ENCODE measurements at regions not wholly inside any gene's neighbourhood (a gene's known extent, or its start where the extent isn't known, plus 50 kb on each side); places are given as distances from the start of the nearest gene placed in this dataset.

- Histone ChIP-seq H3K9ac (ENCODE audit: insufficient read depth, low read length) (no peak overlapping the region), H3K27ac (ENCODE audit: insufficient read depth, low read length) (no peak overlapping the region), H2AFZ (ENCODE audit: low read length) (no peak overlapping the region), H3K4me2 (ENCODE audit: extremely low read depth, insufficient read depth, low read length) (no peak overlapping the region), H3K27me3 (ENCODE audit: control insufficient read depth, insufficient read depth, low read length) (no peaks in the 10 kb centered on the region), H4K20me1 (ENCODE audit: control insufficient read depth, extremely low read depth, insufficient read depth, low read length) (no peaks in the 10 kb centered on the region), H3K4me1 (ENCODE audit: control insufficient read depth, extremely low read depth, insufficient read depth, low read length) (peaks cover 12% of the 10 kb centered on the region), H3K9me3 (ENCODE audit: control insufficient read depth, insufficient read depth, low read depth, low read length) (no peaks in the 10 kb centered on the region), H3K36me3 (ENCODE audit: control insufficient read depth, insufficient read depth, low read length) (no peaks in the 10 kb centered on the region), H3K79me2 (ENCODE audit: control insufficient read depth, insufficient read depth, low read length) (no peaks in the 10 kb centered on the region), H3K4me3 (replicated peaks in 1 of 4; ENCODE audit: control extremely low read depth in 1 of 4, insufficient read depth in 1 of 4, low read depth in 3 of 4, low read length in 4 of 4) (no peak overlapping the region)
- no peak for DNase-seq (ENCODE audit: low read depth in 2 of 2)
- TF ChIP-seq CTCF (conservative IDR thresholded peaks at IDR 0.05 in 1 of 2, IDR thresholded peaks at IDR 0.05 in 1 of 2; ENCODE audit: low read depth in 1 of 2, low read length in 2 of 2) (no peak), EZH2 (IDR thresholded peaks at IDR 0.05; ENCODE audit: low read length, missing control alignments) (no peak)
Observed at GRCh38 chr2:157169889-157170288, 87.6 kb upstream of the GALNT5 start.

- Histone ChIP-seq H3K4me2 (ENCODE audit: extremely low read depth, insufficient read depth, low read length) (peak overlapping the region; percentile 23), H2AFZ (ENCODE audit: low read length) (peak overlapping the region; percentile 5), H4K20me1 (ENCODE audit: control insufficient read depth, extremely low read depth, insufficient read depth, low read length) (no peaks in the 10 kb centered on the region), H3K4me3 (replicated peaks in 1 of 4; ENCODE audit: control extremely low read depth in 1 of 4, insufficient read depth in 1 of 4, low read depth in 3 of 4, low read length in 4 of 4) (no peak overlapping the region), H3K27ac (ENCODE audit: insufficient read depth, low read length) (no peak overlapping the region), H3K36me3 (ENCODE audit: control insufficient read depth, insufficient read depth, low read length) (no peaks in the 10 kb centered on the region), H3K9me3 (ENCODE audit: control insufficient read depth, insufficient read depth, low read depth, low read length) (no peaks in the 10 kb centered on the region), H3K27me3 (ENCODE audit: control insufficient read depth, insufficient read depth, low read length) (no peaks in the 10 kb centered on the region), H3K9ac (ENCODE audit: insufficient read depth, low read length) (no peak overlapping the region), H3K4me1 (ENCODE audit: control insufficient read depth, extremely low read depth, insufficient read depth, low read length) (peaks cover 12% of the 10 kb centered on the region), H3K79me2 (ENCODE audit: control insufficient read depth, insufficient read depth, low read length) (no peaks in the 10 kb centered on the region)
- peak in 1 of 2 donors; percentile 50 for DNase-seq (ENCODE audit: low read depth in 2 of 2)
- TF ChIP-seq CTCF (conservative IDR thresholded peaks at IDR 0.05 in 1 of 2, IDR thresholded peaks at IDR 0.05 in 1 of 2; ENCODE audit: low read depth in 1 of 2, low read length in 2 of 2) (no peak), EZH2 (IDR thresholded peaks at IDR 0.05; ENCODE audit: low read length, missing control alignments) (no peak)
Observed at GRCh38 chr2:157170299-157170698, 87.2 kb upstream of the GALNT5 start.

GRCh38 chr2:157172239-157172638 lies 85.3 kb upstream of the GALNT5 start:
- Histone ChIP-seq H3K27ac (ENCODE audit: insufficient read depth, low read length) (no peak overlapping the region), H3K4me1 (ENCODE audit: control insufficient read depth, extremely low read depth, insufficient read depth, low read length) (peaks cover 12% of the 10 kb centered on the region), H3K79me2 (ENCODE audit: control insufficient read depth, insufficient read depth, low read length) (no peaks in the 10 kb centered on the region), H3K9me3 (ENCODE audit: control insufficient read depth, insufficient read depth, low read depth, low read length) (no peaks in the 10 kb centered on the region), H2AFZ (ENCODE audit: low read length) (no peak overlapping the region), H3K27me3 (ENCODE audit: control insufficient read depth, insufficient read depth, low read length) (no peaks in the 10 kb centered on the region), H4K20me1 (ENCODE audit: control insufficient read depth, extremely low read depth, insufficient read depth, low read length) (no peaks in the 10 kb centered on the region), H3K9ac (ENCODE audit: insufficient read depth, low read length) (no peak overlapping the region), H3K4me2 (ENCODE audit: extremely low read depth, insufficient read depth, low read length) (no peak overlapping the region), H3K4me3 (replicated peaks in 1 of 4; ENCODE audit: control extremely low read depth in 1 of 4, insufficient read depth in 1 of 4, low read depth in 3 of 4, low read length in 4 of 4) (no peak overlapping the region), H3K36me3 (ENCODE audit: control insufficient read depth, insufficient read depth, low read length) (no peaks in the 10 kb centered on the region)
- DNase-seq (ENCODE audit: low read depth in 2 of 2), result peak in 1 of 2 donors; percentile 63
- TF ChIP-seq EZH2 (IDR thresholded peaks at IDR 0.05; ENCODE audit: low read length, missing control alignments) (no peak), CTCF (conservative IDR thresholded peaks at IDR 0.05 in 1 of 2, IDR thresholded peaks at IDR 0.05 in 1 of 2; ENCODE audit: low read depth in 1 of 2, low read length in 2 of 2) (no peak)

Measured in fibroblast of lung (primary cell).